ENCODE measurements at regions not wholly inside any gene's neighbourhood (a gene's known extent, or its start where the extent isn't known, plus 50 kb on each side); places are given as distances from the start of the nearest gene placed in this dataset.
"Not testable (repeated sequence)": the region's sequence is repeated elsewhere in the genome, so short reads cannot be mapped to it uniquely, and the experiment has no call there.

- DNase-seq: no peak
Observed at GRCh38 chr1:118828038-118828437, 160.1 kb downstream of the TBX15 start.

GRCh38 chr1:118827636-118828035, 160.5 kb downstream of the TBX15 start:
- DNase-seq: no peak

- DNase-seq: no peak
Observed at GRCh38 chr1:118827207-118827606, 160.9 kb downstream of the TBX15 start.

- DNase-seq: peak; percentile 16
Observed at GRCh38 chr1:118826669-118827068, 161.5 kb downstream of the TBX15 start.

GRCh38 chr1:118825619-118826018, 162.5 kb downstream of the TBX15 start:
- DNase-seq: no peak

- no peak for DNase-seq
Observed at GRCh38 chr1:118821801-118822200, 166.3 kb downstream of the TBX15 start.

- no peak for DNase-seq
Observed at GRCh38 chr1:118820864-118821263, 167.3 kb downstream of the TBX15 start.

GRCh38 chr1:118815909-118816308, 172.2 kb downstream of the TBX15 start:
- DNase-seq: no peak

- DNase-seq: no peak
Observed at GRCh38 chr1:118812555-118812954, 175.6 kb downstream of the TBX15 start.

GRCh38 chr1:118811156-118811555, 177.0 kb downstream of the TBX15 start:
- DNase-seq: no peak

GRCh38 chr1:118809586-118809985, 178.6 kb downstream of the TBX15 start:
- no peak for DNase-seq

GRCh38 chr1:118803128-118803527, 185.0 kb downstream of the TBX15 start:
- DNase-seq: not testable (repeated sequence)

- DNase-seq: no peak
Observed at GRCh38 chr1:118791094-118791691, 196.9 kb downstream of the TBX15 start.

GRCh38 chr1:118788463-118788862, 199.7 kb downstream of the TBX15 start:
- peak; percentile 77 for DNase-seq

GRCh38 chr1:118786454-118787155, 201.5 kb downstream of the TBX15 start:
- no peak for DNase-seq

- peak; percentile 2 for DNase-seq
Observed at GRCh38 chr1:118785246-118785645, 202.9 kb downstream of the TBX15 start.

GRCh38 chr1:118783095-118783758, 204.9 kb downstream of the TBX15 start:
- DNase-seq: peak; percentile 73

- DNase-seq: no peak
Observed at GRCh38 chr1:118773656-118774055, 214.5 kb downstream of the TBX15 start.

GRCh38 chr1:118767971-118768370, 220.2 kb downstream of the TBX15 start:
- DNase-seq: no peak

- DNase-seq: no peak
Observed at GRCh38 chr1:118753976-118754375, 234.2 kb downstream of the TBX15 start.

GRCh38 chr1:118751166-118751565, 237.0 kb downstream of the TBX15 start:
- DNase-seq: no peak

- no peak for DNase-seq
Observed at GRCh38 chr1:118744420-118744819, 243.7 kb downstream of the TBX15 start.

GRCh38 chr1:118739501-118739900, 248.6 kb downstream of the TBX15 start:
- DNase-seq: no peak

GRCh38 chr1:118736322-118736721, 251.8 kb downstream of the TBX15 start:
- DNase-seq: no peak
